H1 (cell line): ENCODE measurements at regions not wholly inside any gene's neighbourhood (a gene's known extent, or its start where the extent isn't known, plus 50 kb on each side); places are given as distances from the start of the nearest gene placed in this dataset.

Source experiments
- CTCF ChIA-PET: fragments of 300-600 bp; sonication (Branson Sonifier 250); formaldehyde crosslinking; loops from one replicate; lab custom pipeline; 2021; ENCODE audit not compliant: partially characterized antibody; lab: Charles Lee
- POLR2A ChIA-PET: fragments of 300-600 bp; sonication (Branson Sonifier 250); formaldehyde crosslinking; loops from one replicate; lab custom pipeline; 2021; ENCODE audit warnings: inconsistent platforms; ENCODE audit not compliant: partially characterized antibody; lab: Charles Lee
- DNase-seq, 2 experiments: peaks; one replicate each; pipeline versions ENCODE4 v3.0.0 to v3.0.0-alpha.2; 2010 to 2022; ENCODE audit warnings: low spot score in 2 of 2, low read depth in 1 of 2, mixed read lengths in 1 of 2
- FAIRE-seq: peaks from 2 replicates; lab custom pipeline; 2011; peaks lifted over from hg19 to GRCh38; lab: Jason Lieb, UNC
- H2AFZ ChIP-seq: 2 replicates; pipeline ENCODE4 v1.8.1; 2012; ENCODE audit warnings: low read length, inconsistent platforms
- H2AK5ac ChIP-seq: 2 replicates; pipeline ENCODE4 v1.6.1; 2013; ENCODE audit warnings: low read depth, low read length
- H2BK120ac ChIP-seq: replicated peaks from 2 replicates; pipeline ENCODE3; 2013; ENCODE audit warnings: low read depth, low read length, inconsistent platforms
- H2BK12ac ChIP-seq: 2 replicates; pipeline ENCODE4 v1.6.1; 2013; ENCODE audit warnings: low read depth, low read length
- H2BK15ac ChIP-seq: 2 replicates; pipeline ENCODE4 v1.6.1; 2013; ENCODE audit warnings: low read length
- H2BK20ac ChIP-seq: 2 replicates; pipeline ENCODE4 v1.6.1; 2013; ENCODE audit warnings: low read length
- H2BK5ac ChIP-seq: 2 replicates; pipeline ENCODE4 v1.6.1; 2013; ENCODE audit warnings: low read depth, low read length
- H3K14ac ChIP-seq: 2 replicates; pipeline ENCODE4 v1.6.1; 2013; ENCODE audit warnings: inconsistent platforms; ENCODE audit not compliant: insufficient read length
- H3K18ac ChIP-seq: 2 replicates; pipeline ENCODE4 v1.6.1; 2013; ENCODE audit warnings: low read length; ENCODE audit errors: extremely low read depth
- H3K23ac ChIP-seq: 2 replicates; pipeline ENCODE4 v1.6.1; 2013; ENCODE audit warnings: inconsistent platforms; ENCODE audit not compliant: insufficient read length
- H3K23me2 ChIP-seq: 2 replicates; pipeline ENCODE4 v1.6.1; 2013; ENCODE audit warnings: low read depth, low read length
- H3K27ac ChIP-seq: 2 replicates; pipeline ENCODE4 v1.6.1; 2011; ENCODE audit warnings: low read depth, low read length, inconsistent platforms
- H3K27me3 ChIP-seq, 4 experiments: replicated peaks in 1 of 4; 1 replicate in 1 of 4; 2 replicates in 3 of 4; pipeline versions ENCODE4 v1.6.1 to v1.8.1; 2011 to 2013; ENCODE audit warnings: low read length in 3 of 4, mild to moderate bottlenecking in 3 of 4, inconsistent platforms in 2 of 4, mixed read lengths in 2 of 4, moderate library complexity in 1 of 4; ENCODE audit not compliant: control insufficient read depth in 3 of 4, insufficient read depth in 3 of 4; ENCODE audit errors: extremely low read depth in 1 of 4
- H3K36me3 ChIP-seq, 4 experiments: 2 replicates each; pipeline versions ENCODE4 v1.6.1 to v1.8.1; 2011 to 2013; ENCODE audit warnings: mild to moderate bottlenecking in 4 of 4, low read length in 3 of 4, moderate library complexity in 2 of 4, control low read depth in 1 of 4, inconsistent platforms in 1 of 4; ENCODE audit not compliant: insufficient read depth in 4 of 4, control insufficient read depth in 2 of 4
- H3K4ac ChIP-seq: replicated peaks from 2 replicates; pipeline ENCODE3; 2013; ENCODE audit warnings: low read length, low read depth, mixed read lengths, inconsistent platforms; ENCODE audit not compliant: insufficient read length
- H3K4me1 ChIP-seq, 4 experiments: replicated peaks in 1 of 4; 1 replicate in 1 of 4; 2 replicates in 3 of 4; pipeline versions ENCODE4 v1.6.1 to v1.8.1; 2011 to 2013; ENCODE audit warnings: low read length in 3 of 4, inconsistent platforms in 2 of 4, mixed read lengths in 1 of 4; ENCODE audit not compliant: insufficient read depth in 4 of 4, control insufficient read depth in 3 of 4
- H3K4me2 ChIP-seq, 2 experiments: 2 replicates each; pipeline versions ENCODE4 v1.6.1 to v1.8.1; 2011 to 2013; ENCODE audit warnings: low read depth in 2 of 2, low read length in 2 of 2, control low read depth in 1 of 2, inconsistent platforms in 1 of 2, mild to moderate bottlenecking in 1 of 2; ENCODE audit not compliant: insufficient read depth in 1 of 2
- H3K4me3 ChIP-seq, 4 experiments: fragments of 200-600, 300-600 bp in 1 of 4; sonication (generic), shearing (Covaris generic), sonication (Bioruptor Twin) in 1 of 4; 2 replicates each; pipeline versions ENCODE4 v1.5.1 to v1.8.1; 2011 to 2016; ENCODE audit warnings: low read length in 4 of 4, low read depth in 3 of 4, control low read depth in 2 of 4, inconsistent platforms in 2 of 4, mild to moderate bottlenecking in 2 of 4, mixed read lengths in 1 of 4, moderate library complexity in 1 of 4; ENCODE audit not compliant: insufficient read depth in 2 of 4; ENCODE audit errors: extremely low read depth in 1 of 4
- H3K56ac ChIP-seq: replicated peaks from 2 replicates; pipeline ENCODE3; 2013; ENCODE audit warnings: low read depth, mild to moderate bottlenecking, mixed read lengths, low read length, inconsistent platforms; ENCODE audit not compliant: insufficient read length
- H3K79me1 ChIP-seq: 2 replicates; pipeline ENCODE4 v1.6.1; 2013; ENCODE audit warnings: low read depth, low read length, control low read depth
- H3K79me2 ChIP-seq, 2 experiments: 2 replicates each; pipeline versions ENCODE4 v1.6.1 to v1.8.1; 2012 to 2013; ENCODE audit warnings: low read length in 2 of 2, mild to moderate bottlenecking in 2 of 2, inconsistent platforms in 1 of 2; ENCODE audit not compliant: insufficient read depth in 2 of 2, control insufficient read depth in 1 of 2
- H3K9ac ChIP-seq, 4 experiments: replicated peaks in 1 of 4; 1 replicate in 1 of 4; 2 replicates in 3 of 4; pipeline versions ENCODE4 v1.6.1 to v1.8.1; 2011 to 2013; ENCODE audit warnings: low read depth in 3 of 4, low read length in 3 of 4, control low read depth in 2 of 4, mild to moderate bottlenecking in 2 of 4, moderate library complexity in 2 of 4, inconsistent platforms in 1 of 4; ENCODE audit errors: extremely low read depth in 1 of 4
- H3K9me3 ChIP-seq, 2 experiments: 2 replicates each; pipeline versions ENCODE4 v1.6.1 to v1.8.1; 2012 to 2013; ENCODE audit warnings: mild to moderate bottlenecking in 2 of 2, moderate library complexity in 2 of 2, control low read depth in 1 of 2, inconsistent platforms in 1 of 2, low read depth in 1 of 2, low read length in 1 of 2, mixed read lengths in 1 of 2; ENCODE audit not compliant: insufficient read depth in 2 of 2
- H4K20me1 ChIP-seq, 2 experiments: replicated peaks in 1 of 2; 2 replicates each; pipeline versions ENCODE3 to v1.8.1; 2011 to 2013; ENCODE audit warnings: inconsistent platforms in 2 of 2, low read length in 2 of 2, mild to moderate bottlenecking in 1 of 2; ENCODE audit not compliant: insufficient read depth in 2 of 2, control insufficient read depth in 1 of 2
- H4K5ac ChIP-seq: 2 replicates; pipeline ENCODE4 v1.6.1; 2013; ENCODE audit warnings: low read length, low read depth, mixed read lengths, inconsistent platforms; ENCODE audit not compliant: insufficient read length
- H4K8ac ChIP-seq: 2 replicates; pipeline ENCODE4 v1.8.0; 2013; ENCODE audit warnings: mild to moderate bottlenecking, moderate library complexity, low read length, inconsistent platforms; ENCODE audit not compliant: insufficient read depth; ENCODE audit errors: extremely low read depth
- H4K91ac ChIP-seq: replicated peaks from 2 replicates; pipeline ENCODE3; 2013; ENCODE audit warnings: low read length, mixed read lengths, inconsistent platforms; ENCODE audit not compliant: insufficient read length
- ATF3 ChIP-seq: IDR thresholded peaks from 2 replicates; pipeline ENCODE4 v1.6.1; 2011; ENCODE audit warnings: low read depth, mild to moderate bottlenecking, low read length; ENCODE audit not compliant: insufficient read depth
- CTBP2 ChIP-seq: IDR thresholded peaks from 2 replicates; pipeline ENCODE4 v1.7.0; 2011; ENCODE audit warnings: borderline replicate concordance, mild to moderate bottlenecking, moderate library complexity, mixed read lengths, low read length; ENCODE audit not compliant: insufficient read depth, insufficient read length
- POLR2A ChIP-seq, 2 experiments: IDR thresholded peaks; 1 replicate in 1 of 2; 2 replicates in 1 of 2; pipeline ENCODE4 v1.6.1; 2011; ENCODE audit warnings: low read depth in 2 of 2, low read length in 2 of 2, mild to moderate bottlenecking in 2 of 2; ENCODE audit errors: control extremely low read depth in 1 of 2
- RAD21 ChIP-seq, 2 experiments: IDR thresholded peaks in 1 of 2; conservative IDR thresholded peaks in 1 of 2; 2 replicates each; pipeline ENCODE4 v1.6.1; 2011; ENCODE audit warnings: low read depth in 2 of 2, low read length in 2 of 2, improper control_type of control experiment in 1 of 2, inconsistent platforms in 1 of 2, mild to moderate bottlenecking in 1 of 2, moderate library complexity in 1 of 2
- SAP30 ChIP-seq: fragments of 300-600 bp; sonication (generic); IDR thresholded peaks from 2 replicates; pipeline ENCODE4 v1.7.1; 2012; ENCODE audit warnings: low read length, moderate library complexity, mild to moderate bottlenecking, inconsistent platforms; ENCODE audit not compliant: insufficient read depth, insufficient replicate concordance
- SIRT6 ChIP-seq: IDR thresholded peaks from one replicate; pipeline ENCODE4 v1.7.1; 2012; ENCODE audit warnings: low read length, inconsistent platforms
- TAF7 ChIP-seq: optimal IDR thresholded peaks from 2 replicates; pipeline ENCODE3; 2011; ENCODE audit warnings: low read depth, mild to moderate bottlenecking, inconsistent platforms, low read length, moderate library complexity, borderline replicate concordance
- WGBS, 2 experiments: shearing (Covaris generic) in 1 of 2; methylation state at CpG; one replicate each; pipeline versions ENCODE4 v1.1.6 to v1.1.7; 2013 to 2015; ENCODE audit warnings: low lambda C conversion rate in 2 of 2, mixed read lengths in 2 of 2, inconsistent platforms in 1 of 2, low coverage in 1 of 2, missing lambda C conversion rate in 1 of 2; ENCODE audit not compliant: insufficient replicate concordance in 2 of 2, insufficient coverage in 1 of 2, insufficient read length in 1 of 2; ENCODE audit errors: extremely low coverage in 1 of 2, missing lambda C conversion rate in 1 of 2; 5-methylcytosine and 5-hydroxymethylcytosine counted together

DNA sequence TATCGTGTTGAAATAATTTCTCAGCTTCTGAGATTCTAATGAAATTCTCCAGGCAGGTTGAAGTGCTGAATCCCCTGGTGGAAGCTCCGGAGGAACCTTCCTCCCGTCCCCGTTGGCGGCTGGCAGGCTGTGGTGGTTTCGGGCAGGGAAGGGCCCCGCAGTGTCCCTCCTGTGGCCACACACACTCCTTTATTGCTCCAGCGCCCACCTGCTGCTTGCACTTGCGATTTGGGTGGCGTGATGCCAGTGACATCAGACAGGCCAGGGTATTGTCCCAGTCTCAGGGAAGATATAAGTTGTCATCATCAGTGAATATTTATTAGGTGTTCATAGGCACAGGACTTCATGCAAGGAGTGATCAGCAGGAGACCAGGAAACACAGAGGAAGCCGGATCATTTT, 530.4 kb downstream of the QKI start:
- peak overlapping the region; percentile 85; the same call in 1 of the 2 replicates for H2BK5ac ChIP-seq
- no peaks in the 10 kb centered on the region for H3K36me3 ChIP-seq
- H3K14ac ChIP-seq: no peak overlapping the region
- H3K9ac ChIP-seq: no peak overlapping the region
- H3K23me2 ChIP-seq: 0 out of 2 replicates have a peak, but pooled peaks cover 2% of the 10 kb centered on the region
- no peak overlapping the region for H3K27ac ChIP-seq
- H3K79me2 ChIP-seq: no peaks in the 10 kb centered on the region
- peak overlapping the region; percentile 84 for H2BK12ac ChIP-seq
- peak overlapping the region; percentile 70 for H4K5ac ChIP-seq
- H2AFZ ChIP-seq: no peak overlapping the region
- H3K79me1 ChIP-seq: no peaks in the 10 kb centered on the region
- H2BK15ac ChIP-seq: no peak overlapping the region
- peak overlapping the region; percentile 54; the same call in 1 of the 2 replicates for H4K8ac ChIP-seq
- H2BK120ac ChIP-seq: peak overlapping the region; percentile 24
- ChIA-PET CTCF (interaction anchor here (0.7 to 2.5 kb wide), 2 partner anchors 9 to 10 kb away, joined by 3 to 16 read pairs; no protein-coding TSS in a partner anchor), POLR2A (interaction anchor here (0.6 to 1.5 kb wide), 3 partner anchors 9 to 131 kb away, joined by 3 to 6 read pairs (median 4); no protein-coding TSS in a partner anchor)
- H4K91ac ChIP-seq: peak overlapping the region; percentile 75
- peak overlapping the region; percentile 48 to 88 for H3K4me2 ChIP-seq
- H2AK5ac ChIP-seq: peak overlapping the region; percentile 84
- H3K4ac ChIP-seq: no peak overlapping the region
- H3K18ac ChIP-seq: peak overlapping the region; percentile 5
- no peaks in the 10 kb centered on the region; a peak in 1 of 4 replicates for H3K9me3 ChIP-seq
- FAIRE-seq (no peak), DNase-seq (no peak)
- H3K4me3 ChIP-seq: peak overlapping the region in 1 of 4 experiments; percentile 56; a peak in 1 of 8 replicates
- no peak overlapping the region for H3K56ac ChIP-seq
- peak overlapping the region; percentile 78; the same call in 1 of the 2 replicates for H2BK20ac ChIP-seq
- peaks cover 10 to 33% (median 28%) of the 10 kb centered on the region in 4 experiments for H3K4me1 ChIP-seq
- 22% methylated on average over 11 of the region's 11 CpGs; no CpG with 5 or more reads in 1 of the 2 experiments for WGBS, 2 experiments
- no peaks in the 10 kb centered on the region; a peak in 1 of 7 replicates for H3K27me3 ChIP-seq
- H3K23ac ChIP-seq: no peak overlapping the region
- TF ChIP-seq TAF7: no peak
- TF ChIP-seq SAP30: no peak
- peak in 1 of 2 experiments; percentile 7; a peak in 1 of 4 replicates for TF ChIP-seq RAD21 (IDR thresholded peaks at IDR 0.05 in 1 of 2, conservative IDR thresholded peaks at IDR 0.05 in 1 of 2; ENCODE audit: low read depth in 2 of 2, low read length in 2 of 2)
- no peak for TF ChIP-seq CTBP2
- TF ChIP-seq POLR2A (IDR thresholded peaks at IDR 0.05; ENCODE audit: control extremely low read depth in 1 of 2, low read depth in 2 of 2, low read length in 2 of 2): no peak
- TF ChIP-seq SIRT6: no peak
- no peak for TF ChIP-seq ATF3
- no peaks in the 10 kb centered on the region for H4K20me1 ChIP-seq
